ENCODE measurements at regions not wholly inside any gene's neighbourhood (a gene's known extent, or its start where the extent isn't known, plus 50 kb on each side); places are given as distances from the start of the nearest gene placed in this dataset.

GRCh38 chr2:129354631-129355030 is 624.8 kb upstream of the RAB6C start:
- intact Hi-C loops (cut with micrococcal nuclease) (no loop called here), in situ Hi-C loops (cut with MboI) (no loop called here)
- no peaks in the 10 kb centered on the region for H3K4me1 ChIP-seq (replicated peaks in 1 of 2; ENCODE audit: control insufficient read depth in 2 of 2, insufficient read depth in 2 of 2, low read length in 2 of 2)
- H3K9me1 ChIP-seq (ENCODE audit: control insufficient read depth, insufficient read depth, low read length) = no peaks in the 10 kb centered on the region
- peaks cover 0 to 8% of the 10 kb centered on the region in 2 experiments; a peak in 2 of 5 replicates for H3K27me3 ChIP-seq (ENCODE audit: control insufficient read depth in 2 of 2, insufficient read depth in 2 of 2, low read length in 2 of 2)
- FAIRE-seq (no peak), ATAC-seq (no peak), DNase-seq (ENCODE audit: extremely low read depth in 1 of 4, low spot score in 3 of 4) (no peak)
- no peaks in the 10 kb centered on the region for H3K79me2 ChIP-seq (ENCODE audit: control insufficient read depth, insufficient read depth, low read length)
- BruUV-seq (replicated peaks) = no TSS peak
- H3K4me2 ChIP-seq (ENCODE audit: insufficient read depth, low read length) = no peak overlapping the region
- H3K9ac ChIP-seq (ENCODE audit: insufficient read depth in 1 of 2, low read depth in 2 of 2, low read length in 2 of 2) = no peak overlapping the region
- no peaks in the 10 kb centered on the region for H3K36me3 ChIP-seq (ENCODE audit: control insufficient read depth, insufficient read depth, low read length)
- ChIA-PET CTCF (ENCODE audit: low intra/inter-chr PET ratio) (no interaction called here), POLR2A (interaction anchor here (1.2 kb wide), 1 partner anchor 236 kb away, joined by 3 read pairs; no protein-coding TSS in a partner anchor)
- no peak overlapping the region for H3K27ac ChIP-seq (ENCODE audit: extremely low read depth, low read depth, low read length)
- H2AFZ ChIP-seq (ENCODE audit: low read depth, low read length) = no peak overlapping the region
- H3K9me3 ChIP-seq (replicated peaks; ENCODE audit: control insufficient read depth, insufficient read depth, low read depth, low read length) = no peaks in the 10 kb centered on the region
- no peaks in the 10 kb centered on the region for H4K20me1 ChIP-seq (replicated peaks; ENCODE audit: control insufficient read depth, insufficient read depth, low read length)
- H3K4me3 ChIP-seq = no peak overlapping the region
- WGBS (ENCODE audit: insufficient coverage, low coverage, missing lambda C conversion rate) = 4% methylated on average over 2 of the region's 2 CpGs
- TF ChIP-seq PPARD (CRISPR knock-in tag; IDR thresholded peaks at IDR 0.05) (no peak), ZFP36 (IDR thresholded peaks at IDR 0.05; ENCODE audit: low read depth, low read length, partially characterized antibody) (no peak), CEBPZ (IDR thresholded peaks at IDR 0.05; ENCODE audit: borderline replicate concordance, low read depth, low read length) (no peak), RNF219 (CRISPR knock-in tag; IDR thresholded peaks at IDR 0.05) (no peak), ZFPM2 (CRISPR knock-in tag; IDR thresholded peaks at IDR 0.05) (no peak), HINFP (tag; conservative IDR thresholded peaks at IDR 0.05; ENCODE audit: low read depth) (no peak), ZBTB9 (CRISPR knock-in tag; IDR thresholded peaks at IDR 0.05) (no peak), AFF1 (IDR thresholded peaks at IDR 0.05; ENCODE audit: low read depth in 1 of 2, partially characterized antibody in 2 of 2) (no peak), HMGN3 (IDR thresholded peaks at IDR 0.05; ENCODE audit: borderline replicate concordance, extremely low read depth, insufficient read length, low read depth, low read length) (no peak)
